Right atrium auricular region (tissue), 2 donors: ENCODE measurements at regions not wholly inside any gene's neighbourhood (a gene's known extent, or its start where the extent isn't known, plus 50 kb on each side); places are given as distances from the start of the nearest gene placed in this dataset.

Experiments
- DNase-seq: peaks from one replicate; pipeline ENCODE4 v3.0.0-alpha.2; 2019; ENCODE audit warnings: low spot score
- H3K27ac ChIP-seq, 2 donors: fragments of 200-600 bp; sonication (generic); 1 replicate in 1 of 2; 2 replicates in 1 of 2; pipeline ENCODE4 v1.5.1; 2016 to 2019
- H3K27me3 ChIP-seq, 2 donors: fragments of 200-600 bp; sonication (generic); one replicate each; pipeline versions ENCODE4 v1.5.1 to v1.6.0; 2017 to 2019
- H3K36me3 ChIP-seq: fragments of 200-600 bp; sonication (generic); one replicate; pipeline ENCODE4 v1.5.1; 2016
- H3K4me1 ChIP-seq, 2 donors: fragments of 200-600 bp; sonication (generic); one replicate each; pipeline versions ENCODE4 v1.5.1 to v1.6.0; 2017 to 2019
- H3K4me3 ChIP-seq, 2 donors: fragments of 200-600 bp; sonication (generic); 1 replicate in 1 of 2; 2 replicates in 1 of 2; pipeline ENCODE4 v1.5.1; 2017 to 2019; ENCODE audit warnings: mild to moderate bottlenecking in 1 of 2, moderate library complexity in 1 of 2
- H3K9me3 ChIP-seq, 2 donors: fragments of 200-600 bp; sonication (generic); one replicate each; pipeline ENCODE4 v1.5.1; 2019
- TF ChIP-seq, protein P1 (sequence below), 2 donors: fragments of 200-600 bp; sonication (generic); IDR thresholded peaks; one replicate each; pipeline ENCODE4 v1.5.1; 2019; ENCODE audit warnings: antibody characterized with exemption in 2 of 2

DNA sequence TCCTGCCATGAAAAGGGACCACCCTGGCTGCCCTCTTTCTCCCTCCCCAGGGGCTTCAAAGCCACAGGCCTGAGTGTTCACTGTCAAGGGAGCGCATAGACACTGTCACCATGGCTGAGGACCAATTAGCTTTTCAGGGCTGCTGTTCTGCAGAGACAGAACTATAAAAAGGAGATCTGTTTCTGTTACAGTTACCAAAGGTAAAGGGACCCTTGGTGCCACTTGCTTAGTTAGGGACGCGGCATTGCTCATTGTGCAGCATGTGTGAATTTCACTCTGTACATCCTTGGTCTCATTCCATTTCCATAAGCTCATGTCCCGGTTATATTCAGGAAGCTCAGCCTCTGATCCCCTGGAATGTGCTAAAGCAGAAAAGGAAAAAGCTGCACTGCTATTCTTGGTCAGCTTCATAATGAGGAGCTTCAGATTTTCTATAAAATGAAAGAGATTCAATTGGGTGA, 55.5 kb upstream of the RNF152 start:
- no peak for DNase-seq
- no peaks in the 10 kb centered on the region for H3K27me3 ChIP-seq
- H3K4me3 ChIP-seq: no peak overlapping the region
- no peaks in the 10 kb centered on the region for H3K4me1 ChIP-seq
- TF ChIP-seq, protein P1, sequence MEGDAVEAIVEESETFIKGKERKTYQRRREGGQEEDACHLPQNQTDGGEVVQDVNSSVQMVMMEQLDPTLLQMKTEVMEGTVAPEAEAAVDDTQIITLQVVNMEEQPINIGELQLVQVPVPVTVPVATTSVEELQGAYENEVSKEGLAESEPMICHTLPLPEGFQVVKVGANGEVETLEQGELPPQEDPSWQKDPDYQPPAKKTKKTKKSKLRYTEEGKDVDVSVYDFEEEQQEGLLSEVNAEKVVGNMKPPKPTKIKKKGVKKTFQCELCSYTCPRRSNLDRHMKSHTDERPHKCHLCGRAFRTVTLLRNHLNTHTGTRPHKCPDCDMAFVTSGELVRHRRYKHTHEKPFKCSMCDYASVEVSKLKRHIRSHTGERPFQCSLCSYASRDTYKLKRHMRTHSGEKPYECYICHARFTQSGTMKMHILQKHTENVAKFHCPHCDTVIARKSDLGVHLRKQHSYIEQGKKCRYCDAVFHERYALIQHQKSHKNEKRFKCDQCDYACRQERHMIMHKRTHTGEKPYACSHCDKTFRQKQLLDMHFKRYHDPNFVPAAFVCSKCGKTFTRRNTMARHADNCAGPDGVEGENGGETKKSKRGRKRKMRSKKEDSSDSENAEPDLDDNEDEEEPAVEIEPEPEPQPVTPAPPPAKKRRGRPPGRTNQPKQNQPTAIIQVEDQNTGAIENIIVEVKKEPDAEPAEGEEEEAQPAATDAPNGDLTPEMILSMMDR (IDR thresholded peaks at IDR 0.05): no peak
- H3K27ac ChIP-seq: no peak overlapping the region
- H3K36me3 ChIP-seq: no peaks in the 10 kb centered on the region
- H3K9me3 ChIP-seq: no peaks in the 10 kb centered on the region

DNA sequence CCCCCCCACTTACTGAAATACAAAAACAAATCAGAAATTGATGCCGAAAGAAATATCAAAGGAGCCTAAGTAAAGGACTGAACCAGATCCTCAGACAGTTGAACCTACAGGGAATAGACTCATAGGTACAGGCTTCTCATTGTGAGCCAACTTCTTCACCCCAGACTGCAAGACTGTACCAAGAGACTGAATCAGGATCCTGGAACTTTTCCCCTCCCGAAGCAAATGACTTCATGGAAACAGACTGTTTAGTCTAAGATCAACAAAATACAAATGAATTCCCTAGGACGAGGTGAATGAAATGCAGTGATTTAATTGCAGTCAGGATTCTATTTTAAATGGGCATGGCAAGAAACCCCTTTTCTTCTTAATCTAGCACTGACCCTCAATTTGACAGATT, 53.6 kb upstream of the RNF152 start:
- Histone ChIP-seq H3K9me3 (no peaks in the 10 kb centered on the region), H3K27me3 (no peaks in the 10 kb centered on the region), H3K27ac (no peak overlapping the region), H3K36me3 (no peaks in the 10 kb centered on the region), H3K4me3 (no peak overlapping the region), H3K4me1 (no peaks in the 10 kb centered on the region)
- no peak for DNase-seq
- TF ChIP-seq, protein P1 (IDR thresholded peaks at IDR 0.05): no peak

DNA sequence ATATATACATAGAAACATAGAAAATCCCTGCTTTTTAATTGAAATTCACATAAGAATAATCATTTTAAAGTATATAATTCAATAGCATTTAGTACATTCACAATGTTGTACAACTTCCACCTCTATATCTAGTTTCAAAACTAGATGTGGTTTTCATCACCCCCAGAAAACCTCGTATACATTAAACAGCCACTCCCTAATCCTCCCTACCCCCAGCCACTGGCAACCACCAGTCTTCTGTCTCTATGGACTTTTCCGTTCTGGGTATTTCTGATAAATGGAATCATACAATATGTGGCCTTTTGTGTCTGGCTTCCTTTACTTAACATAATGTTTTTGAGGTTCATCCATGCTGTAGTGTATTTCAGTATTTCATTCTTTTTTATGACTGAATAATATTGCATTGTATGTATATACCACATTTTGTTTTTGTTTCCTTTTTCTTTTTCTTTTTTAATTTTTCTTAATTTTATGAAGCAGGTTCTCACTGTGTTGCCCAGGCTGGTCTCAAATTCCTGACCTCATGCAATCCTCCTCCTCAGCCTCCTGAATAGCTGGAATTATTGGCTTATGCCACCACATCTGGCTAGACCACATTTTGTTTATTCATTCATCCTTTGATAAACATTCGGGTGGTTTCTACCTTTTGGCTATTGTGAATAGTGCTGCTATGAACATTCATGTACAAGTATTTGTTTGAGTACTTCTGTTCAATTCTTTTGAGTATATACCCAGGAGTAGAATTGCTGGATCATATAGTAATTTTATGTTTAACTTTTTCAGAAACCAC, 50.6 kb upstream of the RNF152 start:
- no peak overlapping the region for H3K4me3 ChIP-seq
- no peaks in the 10 kb centered on the region for H3K36me3 ChIP-seq
- DNase-seq: no peak
- H3K27me3 ChIP-seq: no peaks in the 10 kb centered on the region
- TF ChIP-seq, protein P1 (IDR thresholded peaks at IDR 0.05): no peak
- no peaks in the 10 kb centered on the region for H3K9me3 ChIP-seq
- no peaks in the 10 kb centered on the region for H3K4me1 ChIP-seq
- no peak overlapping the region for H3K27ac ChIP-seq
